H9 (cell line): ENCODE measurements at regions not wholly inside any gene's neighbourhood (a gene's known extent, or its start where the extent isn't known, plus 50 kb on each side); places are given as distances from the start of the nearest gene placed in this dataset.

Experiments
- DNase-seq: peaks from one replicate; pipeline ENCODE4 v3.0.0-alpha.2; 2017
- H2AFZ ChIP-seq: one replicate; pipeline ENCODE4 v1.6.1; 2013; ENCODE audit warnings: mild to moderate bottlenecking, low read length, control low read depth, moderate library complexity
- H2AK5ac ChIP-seq: 2 replicates; pipeline ENCODE4 v1.6.1; 2013; ENCODE audit warnings: low read length, control low read depth, mixed read lengths; ENCODE audit not compliant: insufficient read length
- H2BK120ac ChIP-seq: one replicate; pipeline ENCODE4 v1.6.1; 2013; ENCODE audit warnings: low read depth, mild to moderate bottlenecking, low read length, control low read depth, inconsistent platforms; ENCODE audit not compliant: poor library complexity, severe bottlenecking
- H2BK12ac ChIP-seq: 2 replicates; pipeline ENCODE4 v1.6.1; 2013; ENCODE audit warnings: low read length, control low read depth, mixed read lengths, low read depth; ENCODE audit not compliant: insufficient read length
- H2BK15ac ChIP-seq: 2 replicates; pipeline ENCODE4 v1.6.1; 2013; ENCODE audit warnings: low read depth, low read length, control low read depth
- H2BK20ac ChIP-seq: one replicate; pipeline ENCODE4 v1.6.1; 2013; ENCODE audit warnings: low read depth, mild to moderate bottlenecking, low read length, control low read depth, inconsistent platforms; ENCODE audit not compliant: poor library complexity, severe bottlenecking
- H2BK5ac ChIP-seq: 2 replicates; pipeline ENCODE4 v1.6.1; 2013; ENCODE audit warnings: low read length, control low read depth, mixed read lengths; ENCODE audit not compliant: insufficient read length
- H3K14ac ChIP-seq: 2 replicates; pipeline ENCODE4 v1.6.1; 2013; ENCODE audit warnings: low read length, control low read depth; ENCODE audit not compliant: insufficient read depth
- H3K18ac ChIP-seq: 2 replicates; pipeline ENCODE4 v1.6.1; 2013; ENCODE audit warnings: low read depth, mild to moderate bottlenecking, mixed read lengths, low read length, control low read depth; ENCODE audit not compliant: insufficient read length
- H3K23ac ChIP-seq: 2 replicates; pipeline ENCODE4 v1.6.1; 2013; ENCODE audit warnings: low read length, control low read depth, mixed read lengths, low read depth; ENCODE audit not compliant: insufficient read length
- H3K23me2 ChIP-seq: 2 replicates; pipeline ENCODE4 v1.6.1; 2013; ENCODE audit warnings: low read depth, mild to moderate bottlenecking, mixed read lengths, low read length, control low read depth; ENCODE audit not compliant: insufficient read length, poor library complexity, severe bottlenecking
- H3K27ac ChIP-seq: 2 replicates; pipeline ENCODE4 v1.5.1; 2013; ENCODE audit warnings: low read length, control low read depth, mixed read lengths, low read depth; ENCODE audit not compliant: insufficient read length
- H3K27me3 ChIP-seq: 2 replicates; pipeline ENCODE4 v1.6.1; 2013; ENCODE audit warnings: low read length, control low read depth, inconsistent platforms; ENCODE audit not compliant: insufficient read depth
- H3K4ac ChIP-seq: 2 replicates; pipeline ENCODE4 v1.6.1; 2013; ENCODE audit warnings: low read depth, mild to moderate bottlenecking, control low read depth, inconsistent platforms, low read length, moderate library complexity
- H3K4me1 ChIP-seq: 2 replicates; pipeline ENCODE4 v1.6.1; 2013; ENCODE audit warnings: low read length, control low read depth, inconsistent platforms; ENCODE audit not compliant: insufficient read depth
- H3K4me2 ChIP-seq: 2 replicates; pipeline ENCODE4 v1.6.1; 2013; ENCODE audit warnings: low read length, control low read depth, mixed read lengths; ENCODE audit not compliant: insufficient read length, insufficient read depth
- H3K56ac ChIP-seq: 2 replicates; pipeline ENCODE4 v1.6.1; 2013; ENCODE audit warnings: low read depth, mild to moderate bottlenecking, mixed read lengths, low read length, control low read depth; ENCODE audit not compliant: insufficient read length
- H3K79me1 ChIP-seq: 2 replicates; pipeline ENCODE4 v1.6.1; 2013; ENCODE audit warnings: low read depth, mild to moderate bottlenecking, moderate library complexity, low read length, control low read depth, inconsistent platforms; ENCODE audit not compliant: insufficient read depth, poor library complexity, severe bottlenecking
- H3K79me2 ChIP-seq: 2 replicates; pipeline ENCODE4 v1.6.1; 2013; ENCODE audit warnings: low read length, control low read depth, inconsistent platforms; ENCODE audit not compliant: insufficient read depth
- H3K9ac ChIP-seq: 2 replicates; pipeline ENCODE4 v1.6.1; 2013; ENCODE audit warnings: low read length, control low read depth, mixed read lengths; ENCODE audit not compliant: insufficient read length; ENCODE audit errors: extremely low read depth
- H3K9me3 ChIP-seq: one replicate; pipeline ENCODE4 v1.6.1; 2013; ENCODE audit warnings: low read depth, low read length, inconsistent platforms; ENCODE audit not compliant: control insufficient read depth
- H3T11ph ChIP-seq: one replicate; pipeline ENCODE4 v1.6.1; 2013; ENCODE audit warnings: mild to moderate bottlenecking, low read length, control low read depth, inconsistent platforms
- H4K20me1 ChIP-seq: one replicate; pipeline ENCODE4 v1.6.1; 2013; ENCODE audit not compliant: control insufficient read depth, insufficient read length, insufficient read depth
- H4K5ac ChIP-seq: 2 replicates; pipeline ENCODE4 v1.6.1; 2013; ENCODE audit warnings: low read depth, mild to moderate bottlenecking, mixed read lengths, low read length, control low read depth; ENCODE audit not compliant: insufficient read length
- H4K8ac ChIP-seq: replicated peaks from 2 replicates; pipeline ENCODE4 v1.6.1; 2013; ENCODE audit warnings: low read length, control low read depth, mixed read lengths, low read depth; ENCODE audit not compliant: insufficient read length
- H4K91ac ChIP-seq: 2 replicates; pipeline ENCODE4 v1.6.1; 2013; ENCODE audit warnings: low read depth, mild to moderate bottlenecking, moderate library complexity, mixed read lengths, low read length, control low read depth; ENCODE audit not compliant: insufficient read length
- H3K27ac Mint-ChIP-seq, 3 experiments: 2 replicates in 2 of 3; 3 replicates in 1 of 3; pipeline ENCODE4 v1.8.0; 2020 to 2021; ENCODE audit warnings: mixed read lengths in 3 of 3, mild to moderate bottlenecking in 1 of 3, moderate library complexity in 1 of 3
- H3K27me3 Mint-ChIP-seq: 2 replicates; pipeline ENCODE4 v1.8.0; 2021; ENCODE audit warnings: low read depth, mild to moderate bottlenecking, moderate library complexity, mixed read lengths
- H3K36me3 Mint-ChIP-seq, 3 experiments: 2 replicates in 2 of 3; 3 replicates in 1 of 3; pipeline ENCODE4 v1.8.0; 2020 to 2021; ENCODE audit warnings: low read depth in 3 of 3, mixed read lengths in 3 of 3; ENCODE audit not compliant: insufficient read depth in 1 of 3
- H3K4me1 Mint-ChIP-seq, 2 experiments: 2 replicates each; pipeline ENCODE4 v1.8.0; 2020; ENCODE audit warnings: mixed read lengths in 2 of 2
- H3K4me3 Mint-ChIP-seq, 2 experiments: 2 replicates in 1 of 2; 3 replicates in 1 of 2; pipeline ENCODE4 v1.8.0; 2020 to 2021; ENCODE audit warnings: mild to moderate bottlenecking in 2 of 2, mixed read lengths in 2 of 2, moderate library complexity in 1 of 2
- H3K9me3 Mint-ChIP-seq, 2 experiments: 2 replicates in 1 of 2; 3 replicates in 1 of 2; pipeline ENCODE4 v1.8.0; 2020; ENCODE audit warnings: mild to moderate bottlenecking in 2 of 2, mixed read lengths in 2 of 2, moderate library complexity in 1 of 2
- WGBS: extraction: QIAGEN DNeasy Blood & Tissue Kit; methylation state at CpG from one replicate; pipeline ENCODE4 v1.1.7; 2013; ENCODE audit warnings: missing lambda C conversion rate, low lambda C conversion rate, mixed read lengths; ENCODE audit not compliant: insufficient read length; ENCODE audit errors: extremely low coverage; 5-methylcytosine and 5-hydroxymethylcytosine counted together
- TF ChIP-seq, protein P1 (sequence below): fragments of 200-600 bp; sonication (generic); conservative IDR thresholded peaks from 3 replicates; pipeline ENCODE4 v1.8.0; 2021; ENCODE audit warnings: antibody characterized with exemption, mild to moderate bottlenecking

DNA sequence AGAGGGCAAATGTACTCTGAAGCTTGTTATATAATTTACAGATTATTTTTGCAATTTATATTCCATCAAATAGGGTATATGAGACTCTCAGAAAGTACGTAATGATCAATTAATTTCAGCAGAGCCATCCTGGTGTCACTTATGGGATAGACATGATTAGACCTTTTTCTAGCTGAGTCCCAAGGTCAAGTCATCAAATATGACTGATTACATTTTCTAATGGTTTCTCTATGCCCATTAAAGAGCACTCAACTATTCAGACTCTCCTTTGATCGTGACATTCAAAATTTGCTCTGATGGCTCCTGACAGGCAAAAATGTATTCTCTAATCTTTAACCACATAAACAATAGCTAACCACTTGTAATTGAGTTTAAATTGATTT, 469.2 kb downstream of the COG6 start:
- H3K18ac ChIP-seq = no peak overlapping the region
- no peak overlapping the region for H4K91ac ChIP-seq
- no peak overlapping the region for H2BK5ac ChIP-seq
- no peaks in the 10 kb centered on the region for H3K79me2 ChIP-seq
- H3K9me3 ChIP-seq = no peaks in the 10 kb centered on the region
- no peak for DNase-seq
- no peak overlapping the region for H3K56ac ChIP-seq
- H3K4me1 ChIP-seq = no peaks in the 10 kb centered on the region; the same call in 1 of the 2 replicates
- no peak overlapping the region for H2BK12ac ChIP-seq
- no peaks in the 10 kb centered on the region for H3K23me2 ChIP-seq
- H3K4me1 Mint-ChIP-seq = peaks cover 11 to 28% of the 10 kb centered on the region in 2 experiments
- H3K4me3 Mint-ChIP-seq = no peak overlapping the region
- no peak overlapping the region for H2BK20ac ChIP-seq
- H3K4me2 ChIP-seq = no peak overlapping the region
- peaks cover 3 to 8% of the 10 kb centered on the region in 2 experiments; a peak in 4 of 5 replicates for H3K9me3 Mint-ChIP-seq
- no peak overlapping the region for H3T11ph ChIP-seq
- no peak overlapping the region for H4K5ac ChIP-seq
- H3K23ac ChIP-seq = no peak overlapping the region
- H3K9ac ChIP-seq = no peak overlapping the region
- peaks cover 0 to 11% (median 2%) of the 10 kb centered on the region in 3 experiments; a peak in 4 of 7 replicates for H3K36me3 Mint-ChIP-seq
- no peak overlapping the region for H2BK120ac ChIP-seq
- H2BK15ac ChIP-seq = no peak overlapping the region
- no peak overlapping the region for H3K27ac ChIP-seq
- no peak overlapping the region for H4K8ac ChIP-seq
- H4K20me1 ChIP-seq = no peaks in the 10 kb centered on the region
- H3K4ac ChIP-seq = no peak overlapping the region
- no CpG with 5 or more reads among the region's 2 CpGs for WGBS
- H3K79me1 ChIP-seq = no peaks in the 10 kb centered on the region
- H3K27me3 ChIP-seq = no peaks in the 10 kb centered on the region
- no peaks in the 10 kb centered on the region; the same call in 1 of the 2 replicates for H3K27me3 Mint-ChIP-seq
- H2AK5ac ChIP-seq = no peak overlapping the region
- no peak overlapping the region for H3K14ac ChIP-seq
- no peak overlapping the region for H2AFZ ChIP-seq
- H3K27ac Mint-ChIP-seq = no peak overlapping the region
- TF ChIP-seq, protein P1, sequence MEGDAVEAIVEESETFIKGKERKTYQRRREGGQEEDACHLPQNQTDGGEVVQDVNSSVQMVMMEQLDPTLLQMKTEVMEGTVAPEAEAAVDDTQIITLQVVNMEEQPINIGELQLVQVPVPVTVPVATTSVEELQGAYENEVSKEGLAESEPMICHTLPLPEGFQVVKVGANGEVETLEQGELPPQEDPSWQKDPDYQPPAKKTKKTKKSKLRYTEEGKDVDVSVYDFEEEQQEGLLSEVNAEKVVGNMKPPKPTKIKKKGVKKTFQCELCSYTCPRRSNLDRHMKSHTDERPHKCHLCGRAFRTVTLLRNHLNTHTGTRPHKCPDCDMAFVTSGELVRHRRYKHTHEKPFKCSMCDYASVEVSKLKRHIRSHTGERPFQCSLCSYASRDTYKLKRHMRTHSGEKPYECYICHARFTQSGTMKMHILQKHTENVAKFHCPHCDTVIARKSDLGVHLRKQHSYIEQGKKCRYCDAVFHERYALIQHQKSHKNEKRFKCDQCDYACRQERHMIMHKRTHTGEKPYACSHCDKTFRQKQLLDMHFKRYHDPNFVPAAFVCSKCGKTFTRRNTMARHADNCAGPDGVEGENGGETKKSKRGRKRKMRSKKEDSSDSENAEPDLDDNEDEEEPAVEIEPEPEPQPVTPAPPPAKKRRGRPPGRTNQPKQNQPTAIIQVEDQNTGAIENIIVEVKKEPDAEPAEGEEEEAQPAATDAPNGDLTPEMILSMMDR = no peak
